PFSK-1 (cell line): ENCODE measurements at regions not wholly inside any gene's neighbourhood (a gene's known extent, or its start where the extent isn't known, plus 50 kb on each side); places are given as distances from the start of the nearest gene placed in this dataset.

ENCODE experiments used
- FOXP2 ChIP-seq: optimal IDR thresholded peaks from 2 replicates; pipeline ENCODE3; 2011; ENCODE audit warnings: borderline replicate concordance, control low read depth, inconsistent platforms; ENCODE audit not compliant: insufficient read depth; ENCODE audit errors: extremely low read length, extremely low read depth
- POLR2AphosphoS5 ChIP-seq: IDR thresholded peaks from 2 replicates; pipeline ENCODE4 v1.6.1; 2012; ENCODE audit warnings: low read depth, mild to moderate bottlenecking, control low read depth, low read length, moderate library complexity
- REST ChIP-seq, 2 experiments: IDR thresholded peaks; 2 replicates each; pipeline versions ENCODE4 v1.6.1 to v1.8.0; 2011 to 2012; ENCODE audit warnings: low read depth in 2 of 2, low read length in 2 of 2, control low read depth in 1 of 2, inconsistent platforms in 1 of 2, mild to moderate bottlenecking in 1 of 2, moderate library complexity in 1 of 2; ENCODE audit not compliant: insufficient read depth in 1 of 2
- TAF1 ChIP-seq: IDR thresholded peaks from 2 replicates; pipeline ENCODE4 v1.6.1; 2012; ENCODE audit warnings: low read length, control low read depth, borderline replicate concordance; ENCODE audit not compliant: insufficient read depth

GRCh38 chr1:56220021-56220420 lies 359.3 kb downstream of the PLPP3 start:
- TF ChIP-seq POLR2AphosphoS5 (no peak), TAF1 (no peak), REST (IDR thresholded peaks at IDR 0.05; ENCODE audit: insufficient read depth in 1 of 2, low read depth in 2 of 2, low read length in 2 of 2) (no peak), FOXP2 (no peak)
